HG02571 (cell line): ENCODE measurements at regions not wholly inside any gene's neighbourhood (a gene's known extent, or its start where the extent isn't known, plus 50 kb on each side); places are given as distances from the start of the nearest gene placed in this dataset.
"Not testable (repeated sequence)": the region's sequence is repeated elsewhere in the genome, so short reads cannot be mapped to it uniquely, and the experiment has no call there.

Experiments used
- ATAC-seq: cut with Tn5 transposase; IDR thresholded peaks from one replicate; pipeline ENCODE4 v1.9.1; 2021; ENCODE audit warnings: mild to moderate bottlenecking, moderate library complexity; ENCODE audit not compliant: unreplicated experiment

- ATAC-seq: not testable (repeated sequence)
Measured at GRCh38 chr17:20840987-20841865, 201.6 kb downstream of the USP22 start.

- ATAC-seq: not testable (repeated sequence)
Measured at GRCh38 chr17:20842012-20842411, 200.8 kb downstream of the USP22 start.

- not testable (repeated sequence) for ATAC-seq
Measured at GRCh38 chr17:20843261-20843660, 199.6 kb downstream of the USP22 start.

- not testable (repeated sequence) for ATAC-seq
Measured at GRCh38 chr17:20843799-20844553, 198.8 kb downstream of the USP22 start.

GRCh38 chr17:20848869-20849443 is 193.9 kb downstream of the USP22 start:
- ATAC-seq: not testable (repeated sequence)

GRCh38 chr17:20851591-20852238 is 191.1 kb downstream of the USP22 start:
- ATAC-seq: not testable (repeated sequence)

- no peak for ATAC-seq
Measured at GRCh38 chr17:20852239-20852989, 190.4 kb downstream of the USP22 start.

GRCh38 chr17:20852990-20853370 is 189.8 kb downstream of the USP22 start:
- ATAC-seq: no peak

- ATAC-seq: not testable (repeated sequence)
Measured at GRCh38 chr17:20855910-20856470, 186.8 kb downstream of the USP22 start.

GRCh38 chr17:20866444-20867209 is 176.2 kb downstream of the USP22 start:
- ATAC-seq: not testable (repeated sequence)

GRCh38 chr17:20867436-20867937 is 175.3 kb downstream of the USP22 start:
- not testable (repeated sequence) for ATAC-seq

GRCh38 chr17:20867938-20868661 is 174.7 kb downstream of the USP22 start:
- not testable (repeated sequence) for ATAC-seq

- not testable (repeated sequence) for ATAC-seq
Measured at GRCh38 chr17:20868662-20869007, 174.2 kb downstream of the USP22 start.

- not testable (repeated sequence) for ATAC-seq
Measured at GRCh38 chr17:20873173-20873572, 169.6 kb downstream of the USP22 start.

- ATAC-seq: not testable (repeated sequence)
Measured at GRCh38 chr17:20873688-20874328, 169.0 kb downstream of the USP22 start.

GRCh38 chr17:20877384-20877783 is 165.4 kb downstream of the USP22 start:
- not testable (repeated sequence) for ATAC-seq

GRCh38 chr17:20890338-20890737 is 152.5 kb downstream of the USP22 start:
- ATAC-seq: no peak

GRCh38 chr17:20895426-20895825 is 147.4 kb downstream of the USP22 start:
- ATAC-seq: not testable (repeated sequence)
